MM.1S (cell line): ENCODE measurements at regions not wholly inside any gene's neighbourhood (a gene's known extent, or its start where the extent isn't known, plus 50 kb on each side); places are given as distances from the start of the nearest gene placed in this dataset.

ENCODE experiments used
- DNase-seq: peaks from one replicate; pipeline ENCODE4 v3.0.0-alpha.2; 2015
- H2AFZ ChIP-seq: fragments of 300-600 bp; sonication (generic); 2 replicates; pipeline ENCODE4 v1.6.0; 2016; ENCODE audit warnings: antibody characterized with exemption, low read length
- H3F3A ChIP-seq: fragments of 300-600 bp; sonication (generic); 2 replicates; pipeline ENCODE4 v1.6.1; 2016; ENCODE audit warnings: mild to moderate bottlenecking, antibody characterized with exemption, low read length, moderate library complexity, mixed read lengths; ENCODE audit not compliant: insufficient read depth
- H3K27ac ChIP-seq: fragments of 300-600 bp; sonication (generic); 2 replicates; pipeline ENCODE4 v1.5.1; 2016; ENCODE audit warnings: mild to moderate bottlenecking, low read length
- H3K27me3 ChIP-seq: fragments of 300-600 bp; sonication (generic); replicated peaks from 2 replicates; pipeline ENCODE4 v1.6.0; 2016; ENCODE audit warnings: low read length; ENCODE audit not compliant: insufficient read depth
- H3K36me3 ChIP-seq: fragments of 300-600 bp; sonication (generic); replicated peaks from 2 replicates; pipeline ENCODE4 v1.6.1; 2016; ENCODE audit warnings: mild to moderate bottlenecking, low read length, mixed read lengths; ENCODE audit not compliant: insufficient read depth
- H3K4me1 ChIP-seq: fragments of 300-600 bp; sonication (generic); 2 replicates; pipeline ENCODE4 v1.6.1; 2016; ENCODE audit warnings: low read length, mixed read lengths
- H3K4me2 ChIP-seq: fragments of 300-600 bp; sonication (generic); 2 replicates; pipeline ENCODE4 v1.6.0; 2016; ENCODE audit warnings: low read depth, low read length
- H3K4me3 ChIP-seq: fragments of 300-600 bp; sonication (generic); 2 replicates; pipeline ENCODE4 v1.5.1; 2016; ENCODE audit warnings: low read length, mixed read lengths
- H3K79me2 ChIP-seq: fragments of 300-600 bp; sonication (generic); 2 replicates; pipeline ENCODE4 v1.6.1; 2016; ENCODE audit warnings: mixed run types, low read length, mixed read lengths
- H3K9ac ChIP-seq: fragments of 300-600 bp; sonication (generic); 2 replicates; pipeline ENCODE4 v1.6.1; 2016; ENCODE audit warnings: low read length, mixed read lengths
- H3K9me2 ChIP-seq: fragments of 300-600 bp; sonication (generic); replicated peaks from 2 replicates; pipeline ENCODE4 v1.6.1; 2016; ENCODE audit warnings: mild to moderate bottlenecking, low read length, mixed read lengths; ENCODE audit not compliant: insufficient read depth
- H3K9me3 ChIP-seq: fragments of 300-600 bp; sonication (generic); replicated peaks from 2 replicates; pipeline ENCODE4 v1.6.1; 2016; ENCODE audit warnings: mild to moderate bottlenecking, low read length, mixed read lengths; ENCODE audit not compliant: insufficient read depth
- H4K20me1 ChIP-seq: fragments of 300-600 bp; sonication (generic); 2 replicates; pipeline ENCODE4 v1.6.1; 2016; ENCODE audit warnings: mild to moderate bottlenecking, low read length, moderate library complexity, mixed read lengths; ENCODE audit not compliant: insufficient read depth
- CTCF ChIP-seq: fragments of 300-600 bp; sonication (generic); IDR thresholded peaks from 2 replicates; pipeline ENCODE4 v1.5.1; 2016; ENCODE audit warnings: antibody characterized with exemption, low read length, mixed read lengths
- EZH2 ChIP-seq: fragments of 300-600 bp; sonication (generic); optimal IDR thresholded peaks from 2 replicates; pipeline ENCODE3; 2017; ENCODE audit warnings: low read depth, mild to moderate bottlenecking, antibody characterized with exemption, low read length, mixed read lengths
- EZH2phosphoT487 ChIP-seq: fragments of 300-600 bp; sonication (generic); IDR thresholded peaks from 2 replicates; pipeline ENCODE4 v1.6.1; 2018; ENCODE audit warnings: antibody characterized with exemption, low read length

DNA sequence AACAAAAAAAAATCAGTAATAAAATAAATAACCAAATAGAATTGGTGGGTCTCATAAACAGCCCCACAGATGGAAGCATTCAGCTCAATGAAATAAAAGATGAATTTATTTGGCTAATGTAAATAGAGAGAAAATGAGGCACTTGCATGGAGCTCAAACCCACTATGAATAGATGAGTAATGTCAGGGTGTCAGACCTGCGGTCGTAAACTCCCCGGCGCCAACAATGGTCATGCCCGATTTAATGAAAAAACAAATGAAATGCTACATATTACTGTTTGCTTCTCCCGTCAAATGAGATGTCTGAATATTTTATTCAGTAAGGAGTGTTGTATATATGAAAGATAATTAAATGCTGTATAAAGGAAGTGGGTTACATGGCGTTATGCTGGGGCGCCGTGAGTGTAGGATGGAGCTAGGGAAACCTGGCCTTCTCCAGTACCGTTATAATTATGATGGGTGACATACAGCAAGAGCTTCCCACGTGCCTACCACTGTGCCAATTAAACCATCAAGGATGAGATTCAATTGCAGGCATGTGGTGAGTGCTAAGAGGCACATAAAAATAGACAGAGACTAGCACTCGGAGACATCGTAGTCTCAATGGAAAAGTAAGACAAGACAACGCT lies 648.1 kb downstream of the BCL11B start:
- H3K4me3 ChIP-seq = no peak overlapping the region
- DNase-seq = no peak
- H3K9me2 ChIP-seq = no peaks in the 10 kb centered on the region
- TF ChIP-seq EZH2 (no peak), CTCF (no peak), EZH2phosphoT487 (no peak)
- H3K79me2 ChIP-seq = no peaks in the 10 kb centered on the region
- H3K4me1 ChIP-seq = no peaks in the 10 kb centered on the region
- H3K9me3 ChIP-seq = no peaks in the 10 kb centered on the region
- no peaks in the 10 kb centered on the region for H3K27me3 ChIP-seq
- H3K9ac ChIP-seq = no peak overlapping the region
- H3K36me3 ChIP-seq = no peaks in the 10 kb centered on the region
- H4K20me1 ChIP-seq = no peaks in the 10 kb centered on the region
- H3K4me2 ChIP-seq = no peak overlapping the region
- no peaks in the 10 kb centered on the region for H3F3A ChIP-seq
- no peak overlapping the region for H3K27ac ChIP-seq
- no peak overlapping the region for H2AFZ ChIP-seq

- Histone ChIP-seq H3F3A (no peaks in the 10 kb centered on the region), H3K9me3 (no peaks in the 10 kb centered on the region), H3K4me1 (no peaks in the 10 kb centered on the region), H4K20me1 (no peaks in the 10 kb centered on the region), H2AFZ (no peak overlapping the region), H3K79me2 (no peaks in the 10 kb centered on the region), H3K27ac (no peak overlapping the region), H3K4me3 (no peak overlapping the region), H3K9ac (no peak overlapping the region), H3K9me2 (no peaks in the 10 kb centered on the region), H3K4me2 (no peak overlapping the region), H3K36me3 (no peaks in the 10 kb centered on the region), H3K27me3 (no peaks in the 10 kb centered on the region)
- no peak for TF ChIP-seq CTCF
- no peak for TF ChIP-seq EZH2
- TF ChIP-seq EZH2phosphoT487 = no peak
- DNase-seq = no peak
These were observed 638.6 kb downstream of the BCL11B start for GRCh38 chr14:98633380-98633779.

DNA sequence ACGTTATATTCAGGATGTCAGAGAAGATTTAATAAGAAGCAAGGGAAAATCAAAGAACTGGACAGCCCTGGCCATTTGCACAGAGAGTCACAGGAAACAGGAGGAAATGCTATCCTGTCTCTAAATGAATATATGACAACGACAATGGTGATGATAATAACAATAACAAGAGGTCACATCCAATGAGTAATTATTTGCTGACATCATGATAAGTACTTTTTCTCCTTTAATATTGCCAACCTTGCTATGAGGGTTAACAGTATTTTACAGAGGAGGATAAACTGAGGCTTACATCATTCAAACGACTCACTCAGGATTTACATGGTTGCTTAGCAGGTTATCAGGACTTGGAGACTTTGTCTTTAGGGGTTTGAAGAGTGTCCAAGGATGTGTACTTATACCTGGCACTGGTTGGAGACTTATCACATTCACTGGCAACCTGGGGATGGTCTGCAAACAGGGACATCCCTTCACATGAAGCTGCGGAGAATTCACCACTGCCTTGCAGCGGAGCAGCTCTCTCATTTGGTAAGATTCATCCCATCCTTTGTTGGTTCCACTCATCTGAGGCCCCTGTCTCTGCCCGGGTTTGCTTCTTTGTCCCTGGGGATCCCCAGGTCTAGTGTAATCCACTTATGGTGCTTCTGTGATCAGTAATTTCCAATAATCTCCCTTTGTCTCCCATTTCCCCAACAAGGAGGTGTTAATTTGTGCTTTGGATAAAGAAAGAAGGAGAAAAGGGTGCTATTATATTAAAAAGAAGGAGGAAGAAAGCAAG lies 637.8 kb downstream of the BCL11B start:
- Histone ChIP-seq H3K27ac (no peak overlapping the region), H3K4me3 (no peak overlapping the region), H3K79me2 (no peaks in the 10 kb centered on the region), H3F3A (no peaks in the 10 kb centered on the region), H3K9ac (no peak overlapping the region), H3K9me3 (no peaks in the 10 kb centered on the region), H4K20me1 (no peaks in the 10 kb centered on the region), H2AFZ (no peak overlapping the region), H3K36me3 (no peaks in the 10 kb centered on the region), H3K27me3 (no peaks in the 10 kb centered on the region), H3K4me1 (no peaks in the 10 kb centered on the region), H3K9me2 (no peaks in the 10 kb centered on the region), H3K4me2 (no peak overlapping the region)
- no peak for TF ChIP-seq CTCF
- no peak for TF ChIP-seq EZH2phosphoT487
- TF ChIP-seq EZH2 = no peak
- no peak for DNase-seq
